ENCODE measurements at regions not wholly inside any gene's neighbourhood (a gene's known extent, or its start where the extent isn't known, plus 50 kb on each side); places are given as distances from the start of the nearest gene placed in this dataset.
"Not testable (repeated sequence)": the region's sequence is repeated elsewhere in the genome, so short reads cannot be mapped to it uniquely, and the experiment has no call there.

DNA sequence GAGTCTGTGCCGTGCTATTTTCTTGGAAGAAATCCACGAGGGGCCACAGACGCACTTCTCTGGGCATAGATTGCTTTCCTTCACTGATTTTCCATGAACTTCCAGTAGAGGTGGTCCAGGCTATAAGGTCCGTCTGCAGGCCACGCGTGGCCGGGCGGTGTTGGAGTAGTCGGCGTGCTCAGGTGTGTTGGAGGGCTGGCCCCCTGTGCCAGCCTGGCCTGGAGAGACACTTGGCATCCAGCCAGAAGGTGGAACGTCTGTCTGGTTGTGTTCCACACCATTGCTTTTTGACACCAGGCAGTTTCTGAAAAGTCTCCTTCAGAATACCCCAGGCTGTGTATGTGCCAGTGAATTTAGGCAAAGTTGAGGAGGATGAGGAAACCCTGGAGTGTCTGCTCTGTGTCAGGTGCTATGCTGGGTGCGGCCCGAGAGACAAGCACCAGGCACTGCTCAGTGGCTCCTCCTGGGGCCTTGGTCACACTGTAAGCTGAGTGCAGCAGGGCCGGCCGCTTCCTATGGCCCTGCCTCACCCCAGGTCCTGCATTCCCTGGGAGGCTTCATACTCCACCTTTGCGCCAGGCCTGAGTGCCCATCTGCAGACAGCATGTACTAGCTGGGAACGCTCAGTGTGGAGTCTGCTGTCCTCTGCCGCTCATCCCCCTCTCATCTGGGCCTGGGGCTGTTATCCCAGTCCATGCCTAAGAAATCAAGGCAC, 52.1 kb upstream of the TAMM41 start:
- no peak for DNase-seq

DNA sequence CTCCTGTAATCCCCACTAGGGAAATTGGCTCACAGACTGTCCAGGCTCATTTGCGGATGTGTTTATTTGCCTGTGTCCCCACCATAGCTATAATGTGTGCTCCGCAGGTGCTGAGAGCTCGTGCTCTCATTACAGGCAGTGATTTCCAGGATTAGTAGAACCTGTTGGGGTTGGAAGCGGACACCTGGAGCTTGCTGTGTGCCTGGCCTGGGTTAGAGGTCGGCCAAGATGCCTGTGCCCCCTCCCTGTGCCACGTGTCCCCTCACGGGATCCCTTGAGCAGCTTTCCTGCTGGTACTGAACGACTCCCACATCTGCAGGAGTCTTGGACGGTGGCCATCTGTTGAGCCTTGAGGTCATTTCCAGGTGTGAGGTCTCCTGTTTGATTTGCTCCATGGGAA, 52.7 kb upstream of the TAMM41 start:
- peak; percentile 6 for DNase-seq

DNA sequence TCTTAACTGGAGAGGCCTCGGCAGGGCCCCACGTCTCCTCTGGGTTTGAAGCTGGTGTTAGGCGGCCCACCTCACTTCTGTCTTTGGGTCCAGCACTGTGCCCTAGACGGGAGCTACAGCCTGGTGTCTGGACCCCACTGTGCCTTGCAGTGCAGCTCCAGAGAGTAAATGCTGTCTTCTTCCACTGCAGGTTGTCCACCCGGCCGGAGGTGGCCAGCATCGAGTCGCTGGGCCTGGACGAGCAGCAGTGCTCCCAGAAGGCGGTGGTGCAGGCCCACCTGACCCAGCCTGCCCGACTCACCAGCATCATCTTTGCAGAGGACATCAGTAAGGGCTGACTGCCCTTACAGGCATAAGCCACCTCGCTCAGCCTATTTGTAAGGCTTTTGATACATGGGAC, 53.1 kb upstream of the TAMM41 start:
- no peak for DNase-seq

DNA sequence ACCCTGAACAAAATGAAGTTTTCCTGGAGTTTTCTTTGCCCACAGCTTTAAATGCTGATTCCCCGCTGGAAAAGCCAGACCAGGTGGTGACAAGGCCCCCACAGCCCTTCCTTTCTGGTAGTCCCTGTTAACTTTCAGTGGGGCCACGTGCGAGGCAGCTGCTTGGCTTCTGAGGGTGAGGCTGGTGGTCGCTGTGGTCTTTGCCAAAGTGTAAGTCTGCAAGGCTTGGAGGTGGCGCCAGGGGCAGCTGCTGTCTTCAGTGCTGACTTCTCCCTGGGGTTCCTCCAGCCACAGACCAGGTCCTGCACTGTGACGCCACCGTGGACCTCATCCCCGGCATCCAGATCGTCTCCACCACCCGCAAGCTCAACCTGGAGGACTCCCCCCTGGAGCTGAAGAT, 54.1 kb upstream of the TAMM41 start:
- DNase-seq, result no peak

DNA sequence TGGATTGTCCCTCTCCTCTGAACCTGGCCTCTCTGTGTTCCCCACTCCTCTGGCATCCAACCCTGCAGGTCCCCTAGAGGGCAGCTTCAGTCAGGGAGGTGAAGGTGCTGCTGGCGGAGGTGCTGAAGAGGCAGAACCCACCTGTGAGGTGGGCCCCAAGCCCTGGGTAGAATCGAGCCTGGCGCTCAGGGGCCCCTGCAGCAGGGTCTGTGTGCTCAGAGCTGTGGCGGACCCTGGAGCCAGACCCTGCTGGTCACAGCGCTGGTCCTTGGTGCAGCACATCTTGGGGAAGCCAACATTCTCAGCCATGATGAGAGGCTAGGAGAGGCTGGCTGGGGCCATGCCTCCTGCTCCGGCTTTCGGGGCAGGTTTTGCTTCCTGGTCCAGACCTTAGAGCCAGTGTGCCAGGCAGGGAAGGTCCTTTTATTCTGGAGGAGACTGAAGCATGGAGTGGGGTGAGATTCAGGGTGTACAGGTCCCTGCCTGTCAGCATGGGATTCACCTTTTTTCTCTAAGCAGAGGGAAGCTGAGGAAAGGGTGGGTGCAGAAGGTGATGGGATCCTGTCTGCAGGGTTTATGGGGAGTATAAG, 54.7 kb upstream of the TAMM41 start:
- no peak for DNase-seq

DNA sequence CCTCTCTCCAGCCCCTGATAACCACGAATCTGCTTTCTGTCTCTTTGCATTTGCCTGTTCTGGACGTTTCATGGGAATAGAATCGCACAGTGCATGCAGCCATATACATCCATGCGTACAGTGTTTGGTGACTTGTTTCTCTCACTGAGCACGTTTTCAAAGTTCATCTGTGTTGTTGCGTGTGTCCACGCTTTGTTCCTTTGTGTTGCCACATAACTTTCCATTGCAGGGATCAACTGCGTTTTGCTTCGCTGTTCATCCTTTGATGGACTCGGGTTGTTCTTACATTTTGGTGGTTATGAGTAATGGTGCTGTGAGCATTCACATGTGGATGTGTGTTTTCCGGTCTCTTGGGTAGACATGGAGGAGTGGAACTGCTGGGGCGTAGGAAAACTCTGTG, 56.4 kb upstream of the TAMM41 start:
- no peak for DNase-seq

DNA sequence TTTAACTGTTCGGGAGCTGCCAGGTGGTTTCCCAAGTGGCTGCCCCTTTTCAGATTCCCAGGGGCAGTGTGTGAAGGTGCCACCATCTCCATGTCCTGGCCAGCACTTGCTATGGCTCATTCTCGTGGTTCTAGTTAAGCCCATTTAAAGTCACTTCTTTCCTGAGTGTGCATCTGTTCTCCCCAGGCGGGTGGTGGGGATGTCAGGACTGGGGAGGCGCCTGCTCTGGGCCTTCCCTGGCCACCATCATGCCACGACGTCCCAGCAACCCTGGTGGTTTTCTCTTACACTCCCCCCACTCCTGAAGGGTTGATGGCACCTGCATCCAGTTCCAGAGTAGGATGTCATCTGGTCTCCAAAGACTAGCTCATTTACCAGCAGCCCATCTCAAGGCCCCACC, 56.8 kb upstream of the TAMM41 start:
- DNase-seq, result no peak

DNA sequence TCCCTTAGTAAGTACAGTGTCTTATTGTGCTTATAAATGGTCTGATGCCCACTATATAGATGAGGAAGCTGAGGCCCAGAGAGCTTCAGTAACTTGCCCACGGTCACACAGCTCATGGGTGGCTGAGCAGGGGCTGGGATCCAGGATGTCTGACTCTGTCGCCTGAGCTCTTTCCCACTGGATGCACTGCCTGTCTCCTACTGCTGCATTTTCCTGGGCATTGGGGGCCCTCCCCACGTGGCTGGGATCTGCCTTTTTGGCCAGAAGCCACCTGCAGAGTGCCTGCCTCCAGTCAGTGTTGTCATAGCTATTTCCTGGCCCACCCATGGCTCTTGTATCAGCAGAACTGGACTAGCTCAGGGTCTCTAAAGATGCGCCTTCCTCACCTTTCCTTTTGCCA, 57.5 kb upstream of the TAMM41 start:
- DNase-seq, result no peak

DNA sequence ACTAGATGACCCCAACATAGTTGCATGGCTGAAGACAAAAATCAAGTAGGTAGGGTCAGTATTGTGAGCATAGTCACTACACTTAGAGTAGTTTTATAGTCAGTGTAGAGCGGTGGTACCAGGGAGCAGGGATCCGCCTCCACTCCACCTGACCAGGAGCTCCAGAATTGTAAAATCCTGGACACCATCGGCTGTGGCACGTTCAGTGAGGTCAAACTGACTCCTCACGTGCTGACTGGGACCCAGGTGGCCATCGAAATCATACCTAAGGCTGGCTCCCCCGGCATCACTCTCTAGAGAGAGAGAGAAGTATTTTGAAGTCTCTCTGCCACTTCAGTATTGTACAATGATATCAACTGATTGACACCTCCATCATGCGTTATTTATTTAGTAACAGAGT, 59.7 kb upstream of the TAMM41 start:
- no peak for DNase-seq

DNA sequence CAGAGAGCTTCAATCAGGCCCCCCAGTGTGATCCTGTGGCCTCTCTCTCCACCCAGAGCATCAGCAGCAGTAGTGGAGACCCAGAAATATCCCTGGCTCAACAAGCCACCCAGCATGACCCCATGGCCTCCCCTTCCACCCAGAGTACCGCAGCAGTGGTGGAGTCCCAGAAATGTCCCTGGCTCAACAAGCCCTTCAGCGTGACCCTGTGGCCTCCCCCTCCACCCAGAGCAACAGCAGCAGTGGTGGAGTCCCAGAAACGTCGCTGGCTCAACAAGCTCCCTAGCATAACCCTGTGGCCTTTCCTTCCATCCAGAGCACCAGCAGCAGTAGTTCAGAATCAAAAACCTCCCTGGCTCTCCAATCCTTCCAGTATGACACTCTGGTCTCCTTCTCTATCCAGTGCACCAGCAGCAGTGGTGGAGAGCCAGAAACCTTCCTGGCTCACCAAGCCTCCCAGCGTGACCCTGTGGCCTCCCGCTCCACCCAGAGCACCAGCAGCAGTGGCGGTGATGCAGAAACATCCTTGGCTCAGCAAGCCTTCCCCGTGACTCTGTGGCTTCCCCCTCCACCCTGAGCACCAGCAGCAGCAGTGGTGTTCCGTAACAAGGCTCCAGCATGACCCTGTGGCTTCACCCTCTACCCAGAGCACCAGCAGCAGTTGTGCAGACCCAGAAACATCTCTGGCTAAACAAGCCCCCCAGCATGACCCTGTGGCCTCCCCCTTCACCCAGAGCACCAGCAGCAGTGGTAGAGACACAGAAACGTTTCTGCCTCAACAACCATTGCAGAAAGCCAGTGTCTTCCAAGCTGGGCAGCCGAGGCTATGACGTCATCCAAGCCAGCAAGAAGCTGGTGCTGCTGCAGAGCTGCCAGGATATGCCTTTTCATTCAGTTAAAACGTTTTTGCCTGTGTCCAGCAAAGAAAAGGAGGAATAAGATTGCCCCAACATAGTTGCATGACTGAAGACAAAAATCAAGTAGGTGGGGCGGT, 61.3 kb upstream of the TAMM41 start:
- no peak for DNase-seq

DNA sequence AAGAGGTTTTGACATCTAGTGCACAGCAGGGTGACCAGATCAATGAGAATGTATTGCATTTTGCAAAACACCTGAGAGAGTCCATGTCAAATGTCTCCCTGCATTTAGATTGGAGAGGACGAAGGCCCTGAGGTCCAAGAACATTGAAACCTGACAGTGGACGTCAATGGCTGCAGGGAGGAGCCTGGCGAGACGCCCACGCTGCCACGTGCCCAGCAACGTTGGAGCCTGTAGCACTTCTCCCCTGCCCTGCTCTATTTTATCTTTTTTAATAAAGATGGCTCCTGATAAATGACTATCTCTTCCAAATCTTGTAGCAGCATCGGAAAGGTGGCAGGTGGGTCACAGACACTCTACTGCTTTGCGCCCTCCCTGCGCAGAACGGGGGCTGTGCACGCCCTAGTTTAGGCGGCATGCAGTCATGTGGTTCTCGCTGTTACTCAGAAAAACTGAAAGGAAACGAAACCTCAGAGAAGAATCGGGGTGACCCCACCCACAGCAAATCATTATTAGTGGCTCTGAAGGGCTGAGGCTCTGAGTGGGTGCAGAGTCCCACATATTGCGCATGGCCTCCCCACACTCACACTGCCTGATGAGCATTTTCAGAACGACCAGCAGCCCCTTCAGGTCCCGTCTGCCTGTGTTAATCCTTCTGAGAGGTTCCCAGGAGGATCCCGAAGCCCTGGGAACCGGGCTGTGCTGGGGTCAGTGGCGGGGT, 62.5 kb upstream of the TAMM41 start:
- no peak for DNase-seq

DNA sequence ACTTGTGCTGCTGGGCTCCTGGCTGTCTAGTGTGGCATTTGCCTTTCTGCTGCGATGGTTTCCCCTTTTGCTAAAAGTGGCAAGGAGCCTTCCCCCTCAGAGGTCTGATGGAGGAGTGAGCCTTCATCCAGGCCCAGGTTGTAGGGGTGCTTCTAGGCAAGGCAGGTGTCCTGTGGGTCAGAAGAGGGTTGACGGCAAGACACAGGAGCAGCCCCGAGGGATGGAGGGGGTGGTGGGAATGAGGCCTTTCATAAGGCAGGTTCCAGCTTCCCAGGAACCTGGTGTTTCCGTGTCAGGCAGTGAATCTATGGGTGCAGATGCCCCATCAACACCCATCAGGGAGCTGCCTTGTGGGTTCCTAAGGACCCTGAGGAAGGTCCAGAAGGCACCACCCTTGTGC, 63.0 kb upstream of the TAMM41 start:
- no peak for DNase-seq

DNA sequence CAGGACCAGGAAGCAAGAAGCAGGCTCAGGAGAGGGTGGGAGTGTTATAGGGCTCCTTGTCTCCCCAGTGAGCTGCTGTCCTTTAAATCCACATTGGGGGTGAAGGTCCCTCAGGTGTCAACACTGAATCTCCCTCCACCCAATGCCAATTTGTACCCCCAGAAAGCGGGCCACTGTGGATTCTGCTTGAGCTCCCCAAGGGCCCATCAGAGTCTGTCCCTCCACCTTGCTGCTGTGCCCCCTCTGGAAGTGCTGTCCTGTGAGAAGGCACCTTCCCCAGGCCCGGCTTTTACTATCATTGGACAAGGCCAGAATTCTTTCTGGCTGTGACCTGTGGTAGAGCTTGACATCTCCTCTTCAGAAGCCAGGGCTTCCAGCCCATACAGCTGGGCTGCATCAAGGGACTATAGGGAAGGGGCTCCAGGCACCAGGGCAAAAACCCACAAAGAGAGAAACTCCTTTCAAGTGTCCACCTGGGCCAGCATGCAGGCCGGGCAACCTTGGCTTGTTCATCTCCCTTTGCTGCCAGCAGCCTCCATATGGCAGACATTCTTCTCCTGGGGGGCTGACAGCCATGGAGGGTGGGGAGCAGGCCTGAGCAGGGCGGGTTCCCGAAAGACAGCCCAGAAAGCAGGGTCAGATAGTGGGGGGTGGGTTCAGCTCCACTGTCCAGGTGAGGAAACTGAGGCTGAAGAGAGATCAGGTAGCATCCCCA, 63.7 kb upstream of the TAMM41 start:
- DNase-seq, result not testable (repeated sequence)

DNA sequence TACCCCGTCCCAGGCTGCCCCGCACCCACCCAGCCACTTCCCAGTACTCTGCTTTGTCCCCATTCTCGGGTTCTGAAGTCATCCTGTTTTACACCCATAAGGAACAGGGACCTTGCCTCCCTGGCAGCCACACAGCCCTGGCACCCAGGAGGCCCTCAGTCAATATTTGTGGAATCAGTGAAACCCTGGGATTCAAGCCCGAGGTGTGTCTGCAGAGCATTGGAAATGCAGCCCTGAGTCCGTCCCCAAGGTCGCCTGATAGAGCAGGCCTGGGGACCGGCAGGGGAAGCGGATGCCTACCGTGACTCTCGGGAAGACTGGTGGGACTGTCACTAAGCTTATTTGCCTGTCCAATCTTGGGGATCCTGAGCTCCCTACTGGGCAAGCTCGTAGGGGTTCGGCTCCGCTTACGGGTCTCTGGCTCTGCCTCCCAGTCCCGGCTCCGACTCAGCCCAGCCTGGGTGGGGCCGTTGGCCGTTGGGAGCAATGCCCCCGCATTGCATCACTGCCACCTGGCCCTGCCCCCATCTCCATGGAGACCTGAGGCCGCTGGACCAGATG, 64.4 kb upstream of the TAMM41 start:
- no peak for DNase-seq

DNA sequence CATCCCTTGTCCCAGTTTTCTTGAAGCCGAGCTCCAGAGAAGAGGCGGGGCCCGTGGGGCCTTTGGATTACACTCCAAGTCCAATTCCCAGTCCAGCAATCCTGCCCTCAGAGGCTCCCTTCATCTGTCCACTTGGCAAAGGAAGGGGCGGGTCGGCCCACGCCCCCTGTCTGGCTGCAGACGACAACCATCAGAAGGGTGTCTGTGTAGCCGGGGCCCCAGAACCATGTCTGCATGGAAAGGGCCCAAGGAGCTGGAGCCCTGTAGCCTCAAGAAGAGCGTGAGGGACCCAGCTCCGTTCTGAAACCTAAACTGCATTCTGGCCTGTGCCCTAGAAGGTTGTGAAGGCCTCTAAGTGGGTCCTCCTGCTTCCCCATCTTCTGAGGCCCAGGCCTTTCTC, 65.2 kb upstream of the TAMM41 start:
- DNase-seq, result not testable (repeated sequence)

DNA sequence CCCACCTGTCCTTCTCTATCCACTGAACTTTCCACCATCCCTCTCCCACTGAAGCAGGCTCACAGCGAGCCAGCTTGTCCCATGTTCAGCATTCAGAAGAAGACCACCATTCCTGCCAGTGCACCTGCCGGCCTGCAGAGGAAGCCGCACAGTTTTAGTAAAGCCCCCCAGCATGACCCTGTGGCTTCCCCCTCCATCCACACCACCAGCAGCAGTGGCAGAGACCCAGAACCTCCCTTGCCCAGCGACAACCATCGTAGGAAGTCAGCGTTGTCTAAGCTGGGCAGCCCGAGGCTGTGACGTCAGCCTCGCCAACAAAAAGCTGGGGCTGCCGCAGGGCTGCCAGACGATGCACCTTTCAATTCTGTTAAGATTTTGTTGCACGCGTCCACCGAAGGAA, 66.6 kb upstream of the TAMM41 start:
- no peak for DNase-seq

DNA sequence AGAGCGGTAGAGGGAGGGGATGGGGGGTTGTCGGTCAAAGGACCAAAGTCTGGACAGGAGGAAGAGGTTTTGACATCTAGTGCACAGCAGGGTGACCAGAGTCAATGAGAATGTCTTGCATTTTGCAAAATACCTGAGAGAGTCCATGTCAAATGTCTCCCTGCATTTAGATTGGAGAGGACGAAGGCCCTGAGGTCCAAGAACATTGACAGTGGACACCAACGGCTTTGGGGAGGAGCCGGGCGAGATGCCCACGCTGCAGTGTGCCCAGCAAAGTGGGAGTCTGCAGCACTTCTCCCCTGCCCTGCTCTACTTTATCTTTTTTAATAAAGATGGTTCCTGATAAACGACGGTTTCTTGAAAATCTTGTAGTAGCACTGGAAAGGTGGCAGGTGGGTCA, 67.4 kb upstream of the TAMM41 start:
- DNase-seq, result no peak

DNA sequence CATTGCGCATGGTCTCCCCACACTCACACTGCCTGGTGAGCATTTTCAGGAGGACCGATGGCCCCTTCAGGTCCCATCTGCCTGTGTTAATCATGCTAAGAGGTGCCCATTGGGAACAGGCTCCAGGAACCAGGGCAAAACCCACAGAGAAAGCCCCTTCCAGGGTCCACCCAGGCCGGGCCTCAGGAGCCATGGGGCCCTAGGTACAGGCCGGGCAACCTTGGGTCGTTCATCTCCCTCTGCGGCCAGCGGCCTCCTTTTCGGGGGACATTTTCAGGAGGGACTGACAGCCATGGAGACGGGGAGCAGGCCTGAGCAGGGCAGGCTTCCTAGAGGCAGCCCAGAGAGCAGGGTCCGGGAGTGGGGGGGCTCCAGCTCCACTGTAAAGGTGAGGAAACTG, 68.0 kb upstream of the TAMM41 start:
- no peak for DNase-seq

DNA sequence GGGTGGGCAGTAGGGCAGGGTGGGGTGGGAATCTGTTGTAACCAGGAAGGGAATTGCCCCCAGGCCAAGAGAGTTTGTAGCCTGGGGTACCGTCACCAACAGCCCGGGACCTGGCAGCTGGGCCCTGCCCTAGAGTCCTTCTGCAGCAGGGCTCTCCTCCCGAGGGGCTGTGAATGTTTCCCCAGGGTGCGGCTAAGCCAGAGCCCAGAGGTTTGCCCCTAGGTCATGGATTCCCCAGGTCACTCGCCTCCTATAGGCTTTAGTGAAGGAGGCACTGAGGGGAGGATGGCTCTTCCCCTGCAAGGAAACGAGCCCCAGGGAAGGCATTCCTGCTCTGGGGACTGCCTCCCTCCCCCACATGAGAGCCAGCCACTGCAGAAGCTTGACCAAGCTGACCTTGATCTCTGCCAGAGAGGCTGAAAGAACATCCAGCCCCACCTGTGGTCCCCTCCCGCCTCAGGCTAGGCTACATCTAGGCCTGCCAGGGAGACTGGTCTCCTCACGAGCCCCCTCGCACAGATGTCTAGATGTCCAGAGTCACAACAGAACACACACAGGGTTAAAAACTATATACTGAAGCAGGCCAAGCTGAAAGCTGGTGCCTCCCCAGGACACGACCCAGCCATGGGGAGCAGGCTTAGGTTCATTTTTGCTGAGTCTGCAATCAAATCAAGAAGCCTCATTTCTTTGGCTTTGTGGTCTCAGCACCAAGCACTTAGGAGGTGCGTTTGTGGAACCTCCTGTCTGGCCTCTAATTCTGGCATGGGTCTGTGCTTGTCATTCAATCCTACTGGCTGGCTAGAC, 69.1 kb upstream of the TAMM41 start:
- DNase-seq, result no peak

DNA sequence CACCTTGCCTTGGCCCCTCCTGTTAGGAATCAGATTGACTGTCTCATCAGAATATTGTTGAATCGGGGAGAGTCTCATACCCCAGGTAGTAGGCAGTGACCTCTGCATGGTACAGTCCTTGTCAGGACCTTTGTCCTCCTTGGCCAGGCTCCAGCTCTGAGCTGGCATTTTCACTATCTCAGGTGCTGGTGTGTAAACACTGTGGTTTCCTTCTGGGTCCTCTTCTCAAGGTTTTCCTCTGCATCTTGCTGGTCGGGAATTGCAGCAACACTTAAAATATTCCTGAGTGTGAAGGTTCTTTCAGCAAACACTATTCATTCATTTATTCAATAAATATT, 69.7 kb upstream of the TAMM41 start:
- not testable (repeated sequence) for DNase-seq

DNA sequence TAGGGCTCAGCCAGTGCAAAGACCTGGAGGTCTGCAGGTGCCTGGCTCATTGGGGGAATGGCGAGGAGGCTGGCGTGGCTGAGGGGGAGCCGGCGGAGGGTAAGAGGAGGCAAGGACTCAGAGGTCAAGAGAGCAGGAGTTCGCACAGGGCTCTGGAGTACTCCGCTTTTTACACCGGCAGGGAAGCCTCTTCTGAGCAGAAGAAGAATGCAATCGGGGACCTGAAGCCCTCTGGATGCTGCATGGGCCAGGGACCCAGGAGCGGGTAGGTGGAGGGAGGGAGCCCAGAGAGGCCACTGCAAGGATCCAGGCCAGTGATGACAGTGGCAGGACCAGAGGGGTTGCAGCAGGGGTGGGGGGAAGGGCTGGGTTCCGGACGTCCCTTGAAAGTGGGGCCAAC, 70.4 kb upstream of the TAMM41 start:
- DNase-seq, result no peak

All from NCI-H1092 (cell line).